ENCODE measurements at regions not wholly inside any gene's neighbourhood (a gene's known extent, or its start where the extent isn't known, plus 50 kb on each side); places are given as distances from the start of the nearest gene placed in this dataset.

- ATAC-seq: no peak
- no peak for TF ChIP-seq ZFP3 (CRISPR knock-in tag; IDR thresholded peaks at IDR 0.05)
- no peak for TF ChIP-seq TSHZ2 (CRISPR knock-in tag; IDR thresholded peaks at IDR 0.05)
- no peak for TF ChIP-seq PATZ1 (CRISPR knock-in tag; IDR thresholded peaks at IDR 0.05; ENCODE audit: borderline replicate concordance)
- no peak for TF ChIP-seq OSR1 (CRISPR knock-in tag; IDR thresholded peaks at IDR 0.05)
- no peak for TF ChIP-seq ISL1 (CRISPR knock-in tag; IDR thresholded peaks at IDR 0.05)
- TF ChIP-seq SNAI2 (CRISPR knock-in tag; IDR thresholded peaks at IDR 0.05): no peak
- no peak for TF ChIP-seq ZNF8 (CRISPR knock-in tag; IDR thresholded peaks at IDR 0.05)
- TF ChIP-seq ZNF70 (CRISPR knock-in tag; IDR thresholded peaks at IDR 0.05): no peak
- no peak for TF ChIP-seq TOX (CRISPR knock-in tag; IDR thresholded peaks at IDR 0.05; ENCODE audit: borderline replicate concordance)
- no peak for TF ChIP-seq CSDC2 (CRISPR knock-in tag; IDR thresholded peaks at IDR 0.05)
- no peak for TF ChIP-seq CREB5 (CRISPR knock-in tag; IDR thresholded peaks at IDR 0.05; ENCODE audit: low read depth)
These were observed 87.7 kb upstream of the AMOTL1 start for GRCh38 chr11:94680426-94680825.

GRCh38 chr11:94681140-94681539 is 87.0 kb upstream of the AMOTL1 start:
- TF ChIP-seq ZC3H10 (CRISPR knock-in tag; IDR thresholded peaks at IDR 0.05) (no peak), PPARA (CRISPR knock-in tag; IDR thresholded peaks at IDR 0.05; ENCODE audit: borderline replicate concordance) (no peak), ZNF8 (CRISPR knock-in tag; IDR thresholded peaks at IDR 0.05) (no peak), BACH2 (CRISPR knock-in tag; IDR thresholded peaks at IDR 0.05; ENCODE audit: borderline replicate concordance) (no peak), TSHZ2 (CRISPR knock-in tag; IDR thresholded peaks at IDR 0.05) (no peak), CSDC2 (CRISPR knock-in tag; IDR thresholded peaks at IDR 0.05) (no peak), OSR1 (CRISPR knock-in tag; IDR thresholded peaks at IDR 0.05) (no peak), ZNF565 (CRISPR knock-in tag; conservative IDR thresholded peaks at IDR 0.05; ENCODE audit: low read depth) (no peak), GLIS3 (CRISPR knock-in tag; IDR thresholded peaks at IDR 0.05) (no peak), POU6F1 (CRISPR knock-in tag; IDR thresholded peaks at IDR 0.05; ENCODE audit: borderline replicate concordance, low read depth) (no peak), CSRNP3 (CRISPR knock-in tag; IDR thresholded peaks at IDR 0.05) (no peak), ARNTL (CRISPR knock-in tag; IDR thresholded peaks at IDR 0.05; ENCODE audit: borderline replicate concordance, low read depth) (no peak), ISL1 (CRISPR knock-in tag; IDR thresholded peaks at IDR 0.05) (no peak)
- ATAC-seq: no peak

Data from SK-N-SH treated with all-trans-retinoic acid at 6 μM for 48 hours (cell line).